Adrenal gland (tissue), 9 donors: ENCODE measurements at regions not wholly inside any gene's neighbourhood (a gene's known extent, or its start where the extent isn't known, plus 50 kb on each side); places are given as distances from the start of the nearest gene placed in this dataset.

Experiments
- DNase-seq, 7 donors: peaks; one replicate each; pipeline ENCODE4 v3.0.0-alpha.2; 2019 to 2020
- H3K27ac ChIP-seq, 5 donors: fragments of 200-600 bp; sonication (generic) in 4 of 5; 1 replicate in 3 of 5; 2 replicates in 2 of 5; pipeline versions ENCODE4 v1.5.1 to v1.8.0; 2016 to 2020; ENCODE audit warnings: mild to moderate bottlenecking in 1 of 5
- H3K27me3 ChIP-seq: fragments of 200-600 bp; 2 replicates; pipeline ENCODE4 v1.8.0; 2021
- H3K36me3 ChIP-seq, 2 donors: fragments of 200-600 bp; replicated peaks in 1 of 2; 1 replicate in 1 of 2; 2 replicates in 1 of 2; pipeline versions ENCODE4 v1.5.1 to v1.8.0; 2018 to 2022
- H3K4me1 ChIP-seq, 2 donors: fragments of 200-600 bp; replicated peaks in 1 of 2; 1 replicate in 1 of 2; 2 replicates in 1 of 2; pipeline versions ENCODE4 v1.5.1 to v1.8.0; 2018 to 2021
- H3K4me3 ChIP-seq, 4 donors: fragments of 200-600 bp; sonication (generic) in 3 of 4; one replicate each; pipeline ENCODE4 v1.5.1; 2016 to 2018
- H3K9me3 ChIP-seq, 3 donors: fragments of 200-600 bp; sonication (generic) in 1 of 3; replicated peaks in 1 of 3; 1 replicate in 2 of 3; 2 replicates in 1 of 3; pipeline versions ENCODE4 v1.5.1 to v1.8.0; 2016 to 2021
- CTCF ChIP-seq, 6 experiments: fragments of 450-650 bp in 4 of 6; fragments of 200-600 bp in 2 of 6; sonication (generic) in 1 of 6; IDR thresholded peaks; 1 replicate in 5 of 6; 2 replicates in 1 of 6; pipeline versions ENCODE4 v1.5.1 to v1.8.0; 2016 to 2021; ENCODE audit warnings: antibody characterized with exemption in 6 of 6, mild to moderate bottlenecking in 2 of 6, moderate library complexity in 1 of 6
- POLR2A ChIP-seq, 2 donors: fragments of 450-650 bp; IDR thresholded peaks; one replicate each; pipeline ENCODE4 v1.6.1; 2017; ENCODE audit warnings: antibody characterized with exemption in 2 of 2, mild to moderate bottlenecking in 2 of 2, moderate library complexity in 1 of 2
- WGBS, 4 donors: extraction: QIAGEN DNeasy Blood & Tissue Kit in 2 of 4; methylation state at CpG; one replicate each; pipeline versions ENCODE4 v1.1.5 to v1.1.7; 2013 to 2017; 5-methylcytosine and 5-hydroxymethylcytosine counted together
- intact Hi-C, 2 donors: fragments of 100-400 bp; cut with DNase I; formaldehyde crosslinking; loops; one replicate each; pipeline versions ENCODE4 v1.14.1 to v1.15.0; 2022 to 2023
- donor health status: healthy with polysubstance abuse.
- donor health status: Bipolar disorder and iron deficiency.
- donor health status: DM: yes; HTN: yes; CAD: no.
- donor health status: DM: no; HTN: no; CAD: no.
- donor health status: DM: no; HTN: no; CAD: no.

GRCh38 chr9:129359162-129359811 is 181.2 kb upstream of the IER5L start:
- TF ChIP-seq POLR2A (IDR thresholded peaks at IDR 0.05) (no peak), CTCF (IDR thresholded peaks at IDR 0.05) (no peak)
- Histone ChIP-seq H3K36me3 (no peaks in the 10 kb centered on the region), H3K4me3 (no peak overlapping the region), H3K27me3 (no peaks in the 10 kb centered on the region), H3K4me1 (no peaks in the 10 kb centered on the region), H3K27ac (no peak overlapping the region), H3K9me3 (peaks cover 0 to 15% (median 0%) of the 10 kb centered on the region in 3 donors)
- WGBS, 4 donors, result 88 to 93% (median 91%) methylated on average over 15 of the region's 15 CpGs
- no peak for DNase-seq
- intact Hi-C loops, result no loop called here

GRCh38 chr9:129358621-129359154 is 180.6 kb upstream of the IER5L start:
- Histone ChIP-seq H3K4me1 (no peaks in the 10 kb centered on the region), H3K4me3 (no peak overlapping the region), H3K27me3 (no peaks in the 10 kb centered on the region), H3K27ac (no peak overlapping the region), H3K36me3 (no peaks in the 10 kb centered on the region), H3K9me3 (peaks cover 0 to 15% (median 0%) of the 10 kb centered on the region in 3 donors)
- intact Hi-C loops, result no loop called here
- no peak for DNase-seq
- no peak for TF ChIP-seq POLR2A (IDR thresholded peaks at IDR 0.05)
- TF ChIP-seq CTCF (IDR thresholded peaks at IDR 0.05), result no peak
- 73 to 80% (median 79%) methylated on average over 9 to 12 of the region's 12 CpGs for WGBS, 4 donors

- peaks cover 0 to 15% (median 0%) of the 10 kb centered on the region in 3 donors for H3K9me3 ChIP-seq
- TF ChIP-seq CTCF (IDR thresholded peaks at IDR 0.05) (no peak), POLR2A (IDR thresholded peaks at IDR 0.05) (no peak)
- intact Hi-C loops, result no loop called here
- H3K4me3 ChIP-seq, result no peak overlapping the region
- H3K27ac ChIP-seq, result no peak overlapping the region
- DNase-seq, result no peak
- WGBS, 4 donors, result 83 to 100% (median 87%) methylated on average over 1 to 6 of the region's 6 CpGs
- no peaks in the 10 kb centered on the region for H3K27me3 ChIP-seq
- peaks cover 0 to 4% of the 10 kb centered on the region in 2 donors for H3K4me1 ChIP-seq
- no peaks in the 10 kb centered on the region for H3K36me3 ChIP-seq
These were observed 179.7 kb upstream of the IER5L start for GRCh38 chr9:129357773-129358245.

GRCh38 chr9:129356871-129357772 is 179.1 kb upstream of the IER5L start:
- H3K4me1 ChIP-seq, result peaks cover 0 to 10% of the 10 kb centered on the region in 2 donors
- H3K27ac ChIP-seq, result no peak overlapping the region
- 90 to 98% (median 93%) methylated on average over 7 to 18 of the region's 18 CpGs for WGBS, 4 donors
- H3K9me3 ChIP-seq, result peaks cover 0 to 15% (median 0%) of the 10 kb centered on the region in 3 donors
- intact Hi-C loops, result no loop called here
- DNase-seq, result no peak
- TF ChIP-seq CTCF (IDR thresholded peaks at IDR 0.05), result no peak
- TF ChIP-seq POLR2A (IDR thresholded peaks at IDR 0.05), result no peak
- H3K36me3 ChIP-seq, result no peaks in the 10 kb centered on the region
- no peak overlapping the region for H3K4me3 ChIP-seq
- H3K27me3 ChIP-seq, result no peaks in the 10 kb centered on the region
